Neural progenitor cell (in vitro differentiated cells): ENCODE measurements at regions not wholly inside any gene's neighbourhood (a gene's known extent, or its start where the extent isn't known, plus 50 kb on each side); places are given as distances from the start of the nearest gene placed in this dataset.

Experiments
- EZH2 ChIP-seq: fragments of 200-600 bp; sonication (generic); IDR thresholded peaks from 2 replicates; pipeline ENCODE4 v1.6.1; 2017; ENCODE audit warnings: antibody characterized with exemption, mild to moderate bottlenecking, moderate library complexity
- TF ChIP-seq, protein P1 (sequence below): fragments of 200-600 bp; sonication (generic); IDR thresholded peaks from 2 replicates; pipeline ENCODE4 v1.5.1; 2017; ENCODE audit warnings: antibody characterized with exemption, mild to moderate bottlenecking

DNA sequence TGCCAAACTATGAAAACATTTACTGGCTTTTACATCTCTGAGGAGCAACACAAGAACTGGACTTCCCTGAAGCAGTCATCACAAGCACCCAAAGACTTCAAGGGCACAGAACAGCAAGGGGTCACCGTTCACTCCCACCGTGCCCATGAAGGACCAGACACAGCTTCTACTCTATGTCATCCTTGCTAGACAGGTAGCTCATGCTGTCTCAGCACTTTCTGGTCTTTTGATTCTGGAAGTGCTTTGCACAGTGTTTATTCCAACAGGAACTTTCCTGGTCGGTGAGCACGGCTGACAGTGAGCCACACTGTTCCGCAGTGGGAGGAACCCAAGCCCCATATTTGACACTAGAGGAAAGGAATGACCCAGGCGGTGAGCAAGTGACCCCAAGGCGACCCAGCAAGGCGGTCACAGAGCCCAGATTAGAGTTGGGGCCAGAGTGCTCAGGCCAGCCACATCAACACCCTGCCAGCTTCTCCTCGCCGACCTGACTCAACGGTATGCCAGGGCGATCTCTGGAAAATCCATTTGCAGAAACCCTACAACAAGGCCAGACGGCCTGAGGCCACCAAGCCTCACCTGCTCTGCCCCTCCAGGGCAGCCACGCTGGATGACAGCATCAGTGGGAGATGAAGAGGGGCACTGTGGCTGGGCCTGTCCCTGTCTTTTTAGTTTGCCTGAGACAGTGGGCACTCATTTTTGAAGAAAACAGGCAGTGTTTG lies 318.6 kb downstream of the TCERG1L start:
- TF ChIP-seq, protein P1, sequence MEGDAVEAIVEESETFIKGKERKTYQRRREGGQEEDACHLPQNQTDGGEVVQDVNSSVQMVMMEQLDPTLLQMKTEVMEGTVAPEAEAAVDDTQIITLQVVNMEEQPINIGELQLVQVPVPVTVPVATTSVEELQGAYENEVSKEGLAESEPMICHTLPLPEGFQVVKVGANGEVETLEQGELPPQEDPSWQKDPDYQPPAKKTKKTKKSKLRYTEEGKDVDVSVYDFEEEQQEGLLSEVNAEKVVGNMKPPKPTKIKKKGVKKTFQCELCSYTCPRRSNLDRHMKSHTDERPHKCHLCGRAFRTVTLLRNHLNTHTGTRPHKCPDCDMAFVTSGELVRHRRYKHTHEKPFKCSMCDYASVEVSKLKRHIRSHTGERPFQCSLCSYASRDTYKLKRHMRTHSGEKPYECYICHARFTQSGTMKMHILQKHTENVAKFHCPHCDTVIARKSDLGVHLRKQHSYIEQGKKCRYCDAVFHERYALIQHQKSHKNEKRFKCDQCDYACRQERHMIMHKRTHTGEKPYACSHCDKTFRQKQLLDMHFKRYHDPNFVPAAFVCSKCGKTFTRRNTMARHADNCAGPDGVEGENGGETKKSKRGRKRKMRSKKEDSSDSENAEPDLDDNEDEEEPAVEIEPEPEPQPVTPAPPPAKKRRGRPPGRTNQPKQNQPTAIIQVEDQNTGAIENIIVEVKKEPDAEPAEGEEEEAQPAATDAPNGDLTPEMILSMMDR = no peak
- no peak for TF ChIP-seq EZH2
